22Rv1 (cell line): ENCODE measurements at regions not wholly inside any gene's neighbourhood (a gene's known extent, or its start where the extent isn't known, plus 50 kb on each side); places are given as distances from the start of the nearest gene placed in this dataset.

ENCODE experiments used
- ZFX ChIP-seq: fragments of 450-650 bp; IDR thresholded peaks from 2 replicates; pipeline ENCODE4 v1.6.1; 2017; ENCODE audit warnings: antibody characterized with exemption, borderline replicate concordance
- TF ChIP-seq, protein P1 (sequence below): fragments of 450-650 bp; IDR thresholded peaks from 2 replicates; pipeline ENCODE4 v1.5.1; 2017; ENCODE audit warnings: mild to moderate bottlenecking

DNA sequence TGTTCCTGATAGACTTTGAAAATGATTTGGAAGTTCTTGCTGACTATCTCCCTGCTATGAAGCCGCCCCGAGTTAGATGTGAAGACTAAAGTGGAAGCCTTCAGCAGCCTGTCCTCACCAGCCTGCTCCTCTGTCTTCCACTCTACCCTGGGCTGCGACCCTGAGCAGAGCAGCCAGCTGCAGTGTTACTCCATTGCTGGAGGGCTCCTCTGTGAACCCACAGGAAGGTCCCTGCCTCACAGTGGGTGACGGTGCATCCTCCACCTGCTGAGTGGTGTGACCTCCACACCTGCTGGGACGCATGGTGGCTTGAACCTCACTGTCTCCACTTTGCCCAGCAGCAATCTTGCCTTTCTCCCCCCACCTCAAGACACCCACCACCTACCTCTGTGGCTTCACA, 116.4 kb downstream of the IRS2 start:
- TF ChIP-seq ZFX, result no peak
- TF ChIP-seq, protein P1, sequence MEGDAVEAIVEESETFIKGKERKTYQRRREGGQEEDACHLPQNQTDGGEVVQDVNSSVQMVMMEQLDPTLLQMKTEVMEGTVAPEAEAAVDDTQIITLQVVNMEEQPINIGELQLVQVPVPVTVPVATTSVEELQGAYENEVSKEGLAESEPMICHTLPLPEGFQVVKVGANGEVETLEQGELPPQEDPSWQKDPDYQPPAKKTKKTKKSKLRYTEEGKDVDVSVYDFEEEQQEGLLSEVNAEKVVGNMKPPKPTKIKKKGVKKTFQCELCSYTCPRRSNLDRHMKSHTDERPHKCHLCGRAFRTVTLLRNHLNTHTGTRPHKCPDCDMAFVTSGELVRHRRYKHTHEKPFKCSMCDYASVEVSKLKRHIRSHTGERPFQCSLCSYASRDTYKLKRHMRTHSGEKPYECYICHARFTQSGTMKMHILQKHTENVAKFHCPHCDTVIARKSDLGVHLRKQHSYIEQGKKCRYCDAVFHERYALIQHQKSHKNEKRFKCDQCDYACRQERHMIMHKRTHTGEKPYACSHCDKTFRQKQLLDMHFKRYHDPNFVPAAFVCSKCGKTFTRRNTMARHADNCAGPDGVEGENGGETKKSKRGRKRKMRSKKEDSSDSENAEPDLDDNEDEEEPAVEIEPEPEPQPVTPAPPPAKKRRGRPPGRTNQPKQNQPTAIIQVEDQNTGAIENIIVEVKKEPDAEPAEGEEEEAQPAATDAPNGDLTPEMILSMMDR, result no peak
